Gastroesophageal sphincter (tissue), 3 donors: ENCODE measurements at regions not wholly inside any gene's neighbourhood (a gene's known extent, or its start where the extent isn't known, plus 50 kb on each side); places are given as distances from the start of the nearest gene placed in this dataset.

Experiments used
- EP300 ChIP-seq: sonication (generic); formaldehyde crosslinking; IDR thresholded peaks from one replicate; pipeline ENCODE4 v1.6.1; 2017; ENCODE audit warnings: antibody characterized with exemption, mild to moderate bottlenecking
- POLR2A ChIP-seq, 2 donors: fragments of 450-650 bp; IDR thresholded peaks; one replicate each; pipeline ENCODE4 v1.6.1; 2017; ENCODE audit warnings: antibody characterized with exemption in 2 of 2, mild to moderate bottlenecking in 2 of 2, moderate library complexity in 1 of 2
- POLR2AphosphoS5 ChIP-seq: sonication (generic); formaldehyde crosslinking; IDR thresholded peaks from one replicate; pipeline ENCODE4 v1.6.1; 2017; ENCODE audit warnings: antibody characterized with exemption
- TF ChIP-seq, protein P1 (sequence below), 4 experiments: fragments of 200-600 bp in 2 of 4; fragments of 450-650 bp in 2 of 4; sonication (generic) in 1 of 4; IDR thresholded peaks; one replicate each; pipeline ENCODE4 v1.5.1; 2017 to 2019; ENCODE audit warnings: antibody characterized with exemption in 4 of 4, mild to moderate bottlenecking in 2 of 4, moderate library complexity in 2 of 4

DNA sequence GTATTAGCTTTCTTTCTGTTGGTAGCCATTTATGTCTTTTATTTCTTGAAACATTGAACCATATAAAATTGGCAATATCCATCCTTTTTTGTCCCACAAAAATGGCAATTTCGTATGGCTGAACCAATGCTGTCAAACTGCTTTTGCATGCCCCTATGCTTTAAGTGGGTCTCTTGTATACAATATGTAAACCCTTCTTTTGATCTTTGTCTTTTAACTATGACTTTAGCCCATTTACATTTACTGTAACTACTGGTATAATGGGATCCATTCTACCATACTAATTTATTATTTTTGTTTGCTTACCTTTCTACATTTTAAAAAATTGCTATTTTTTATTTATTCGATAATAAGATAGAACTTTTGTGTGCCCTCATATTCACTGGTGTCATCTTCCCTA is 93.4 kb downstream of the TENT4A start:
- TF ChIP-seq, protein P1, sequence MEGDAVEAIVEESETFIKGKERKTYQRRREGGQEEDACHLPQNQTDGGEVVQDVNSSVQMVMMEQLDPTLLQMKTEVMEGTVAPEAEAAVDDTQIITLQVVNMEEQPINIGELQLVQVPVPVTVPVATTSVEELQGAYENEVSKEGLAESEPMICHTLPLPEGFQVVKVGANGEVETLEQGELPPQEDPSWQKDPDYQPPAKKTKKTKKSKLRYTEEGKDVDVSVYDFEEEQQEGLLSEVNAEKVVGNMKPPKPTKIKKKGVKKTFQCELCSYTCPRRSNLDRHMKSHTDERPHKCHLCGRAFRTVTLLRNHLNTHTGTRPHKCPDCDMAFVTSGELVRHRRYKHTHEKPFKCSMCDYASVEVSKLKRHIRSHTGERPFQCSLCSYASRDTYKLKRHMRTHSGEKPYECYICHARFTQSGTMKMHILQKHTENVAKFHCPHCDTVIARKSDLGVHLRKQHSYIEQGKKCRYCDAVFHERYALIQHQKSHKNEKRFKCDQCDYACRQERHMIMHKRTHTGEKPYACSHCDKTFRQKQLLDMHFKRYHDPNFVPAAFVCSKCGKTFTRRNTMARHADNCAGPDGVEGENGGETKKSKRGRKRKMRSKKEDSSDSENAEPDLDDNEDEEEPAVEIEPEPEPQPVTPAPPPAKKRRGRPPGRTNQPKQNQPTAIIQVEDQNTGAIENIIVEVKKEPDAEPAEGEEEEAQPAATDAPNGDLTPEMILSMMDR (IDR thresholded peaks at IDR 0.05), result no peak
- TF ChIP-seq POLR2AphosphoS5 (no peak), EP300 (no peak), POLR2A (IDR thresholded peaks at IDR 0.05) (no peak)
